ENCODE measurements at regions not wholly inside any gene's neighbourhood (a gene's known extent, or its start where the extent isn't known, plus 50 kb on each side); places are given as distances from the start of the nearest gene placed in this dataset.
"Not testable (repeated sequence)": the region's sequence is repeated elsewhere in the genome, so short reads cannot be mapped to it uniquely, and the experiment has no call there.

GRCh38 chr9:138203304-138203703 is 325.7 kb downstream of the CACNA1B start:
- H3K18ac ChIP-seq (ENCODE audit: low read depth, low read length); H3K9me3 ChIP-seq (ENCODE audit: control insufficient read depth, insufficient read depth, low read length); H4K20me1 ChIP-seq (ENCODE audit: insufficient read depth, low read length); H3K9me1 ChIP-seq (ENCODE audit: insufficient read depth, low read length); H2BK15ac ChIP-seq (ENCODE audit: low read depth, low read length); H3K36me3 ChIP-seq (ENCODE audit: control insufficient read depth, insufficient read depth, low read length); H2BK20ac ChIP-seq (ENCODE audit: low read depth, low read length); intact Hi-C loops (cut with micrococcal nuclease); H4K8ac ChIP-seq (ENCODE audit: low read depth in 2 of 2, low read length in 2 of 2); H4K91ac ChIP-seq (ENCODE audit: insufficient read depth, low read depth, low read length); H2BK120ac ChIP-seq (ENCODE audit: low read depth, low read length); DNase-seq; H3K4me2 ChIP-seq (ENCODE audit: low read depth, low read length); H3K23ac ChIP-seq (ENCODE audit: low read depth, low read length); H3K27me3 ChIP-seq (ENCODE audit: control insufficient read depth, insufficient read depth, low read length); POLR2A ChIA-PET (ENCODE audit: unreplicated experiment); H3K4me3 ChIP-seq (ENCODE audit: insufficient read depth, low read depth, low read length); ATAC-seq (ENCODE audit: low read depth); H2AK9ac ChIP-seq (replicated peaks; ENCODE audit: low read depth, low read length, poor library complexity); H4K5ac ChIP-seq (ENCODE audit: low read depth, low read length); H2AFZ ChIP-seq (replicated peaks; ENCODE audit: low read length, poor library complexity); H3K56ac ChIP-seq (ENCODE audit: extremely low read depth, insufficient read depth, low read length); H3K4me1 ChIP-seq (ENCODE audit: control insufficient read depth, insufficient read depth, low read length); H3K4ac ChIP-seq (ENCODE audit: low read depth, low read length); H3K9ac ChIP-seq (ENCODE audit: low read depth, low read length); H2BK5ac ChIP-seq (ENCODE audit: low read depth, low read length, poor library complexity, severe bottlenecking); CTCF ChIA-PET; H3K79me1 ChIP-seq (ENCODE audit: low read depth in 1 of 2, low read length in 2 of 2); BruUV-seq (replicated peaks); dilution Hi-C loops (cut with HindIII; ENCODE audit: low sequenced_read_pairs, unreplicated experiment); H2AK5ac ChIP-seq (ENCODE audit: low read depth, low read length); in situ Hi-C loops (cut with MboI; ENCODE audit: low sequenced_read_pairs); H3K27ac ChIP-seq (ENCODE audit: insufficient read depth, low read length); H3K14ac ChIP-seq (replicated peaks; ENCODE audit: low read depth, low read length): not testable (repeated sequence)
- WGBS, 2 experiments (ENCODE audit: extremely low coverage in 2 of 2, insufficient read length in 1 of 2) = 63 to 75% methylated on average over 2 to 4 of the region's 7 CpGs

- H4K8ac ChIP-seq (ENCODE audit: low read depth in 2 of 2, low read length in 2 of 2); H2BK15ac ChIP-seq (ENCODE audit: low read depth, low read length); intact Hi-C loops (cut with micrococcal nuclease): not testable (repeated sequence)
Measured at GRCh38 chr9:138203872-138204271, 326.3 kb downstream of the CACNA1B start.

More at GRCh38 chr9:138203872-138204271, 326.3 kb downstream of the CACNA1B start:
- H4K91ac ChIP-seq (ENCODE audit: insufficient read depth, low read depth, low read length); H3K9ac ChIP-seq (ENCODE audit: low read depth, low read length); H4K5ac ChIP-seq (ENCODE audit: low read depth, low read length); H3K9me1 ChIP-seq (ENCODE audit: insufficient read depth, low read length); H3K56ac ChIP-seq (ENCODE audit: extremely low read depth, insufficient read depth, low read length); POLR2A ChIA-PET (ENCODE audit: unreplicated experiment); H3K9me3 ChIP-seq (ENCODE audit: control insufficient read depth, insufficient read depth, low read length); H3K4me1 ChIP-seq (ENCODE audit: control insufficient read depth, insufficient read depth, low read length); H2BK20ac ChIP-seq (ENCODE audit: low read depth, low read length); H3K36me3 ChIP-seq (ENCODE audit: control insufficient read depth, insufficient read depth, low read length); in situ Hi-C loops (cut with MboI; ENCODE audit: low sequenced_read_pairs); DNase-seq; H4K20me1 ChIP-seq (ENCODE audit: insufficient read depth, low read length); H3K14ac ChIP-seq (replicated peaks; ENCODE audit: low read depth, low read length); H3K4me3 ChIP-seq (ENCODE audit: insufficient read depth, low read depth, low read length); H3K79me1 ChIP-seq (ENCODE audit: low read depth in 1 of 2, low read length in 2 of 2); ATAC-seq (ENCODE audit: low read depth); dilution Hi-C loops (cut with HindIII; ENCODE audit: low sequenced_read_pairs, unreplicated experiment); H2BK5ac ChIP-seq (ENCODE audit: low read depth, low read length, poor library complexity, severe bottlenecking); H3K27ac ChIP-seq (ENCODE audit: insufficient read depth, low read length); H3K4me2 ChIP-seq (ENCODE audit: low read depth, low read length); H2AFZ ChIP-seq (replicated peaks; ENCODE audit: low read length, poor library complexity); BruUV-seq (replicated peaks); H3K4ac ChIP-seq (ENCODE audit: low read depth, low read length); H2AK9ac ChIP-seq (replicated peaks; ENCODE audit: low read depth, low read length, poor library complexity); H2AK5ac ChIP-seq (ENCODE audit: low read depth, low read length); CTCF ChIA-PET; H3K27me3 ChIP-seq (ENCODE audit: control insufficient read depth, insufficient read depth, low read length); H3K23ac ChIP-seq (ENCODE audit: low read depth, low read length); H2BK120ac ChIP-seq (ENCODE audit: low read depth, low read length); H3K18ac ChIP-seq (ENCODE audit: low read depth, low read length): not testable (repeated sequence)
- WGBS, 2 experiments (ENCODE audit: extremely low coverage in 2 of 2, insufficient read length in 1 of 2) = 83% methylated on average over 2 of the region's 9 CpGs; no CpG with 5 or more reads in 1 of the 2 experiments

All from IMR-90 (cell line).